ENCODE measurements at regions not wholly inside any gene's neighbourhood (a gene's known extent, or its start where the extent isn't known, plus 50 kb on each side); places are given as distances from the start of the nearest gene placed in this dataset.
"Not testable (repeated sequence)": the region's sequence is repeated elsewhere in the genome, so short reads cannot be mapped to it uniquely, and the experiment has no call there.

DNA sequence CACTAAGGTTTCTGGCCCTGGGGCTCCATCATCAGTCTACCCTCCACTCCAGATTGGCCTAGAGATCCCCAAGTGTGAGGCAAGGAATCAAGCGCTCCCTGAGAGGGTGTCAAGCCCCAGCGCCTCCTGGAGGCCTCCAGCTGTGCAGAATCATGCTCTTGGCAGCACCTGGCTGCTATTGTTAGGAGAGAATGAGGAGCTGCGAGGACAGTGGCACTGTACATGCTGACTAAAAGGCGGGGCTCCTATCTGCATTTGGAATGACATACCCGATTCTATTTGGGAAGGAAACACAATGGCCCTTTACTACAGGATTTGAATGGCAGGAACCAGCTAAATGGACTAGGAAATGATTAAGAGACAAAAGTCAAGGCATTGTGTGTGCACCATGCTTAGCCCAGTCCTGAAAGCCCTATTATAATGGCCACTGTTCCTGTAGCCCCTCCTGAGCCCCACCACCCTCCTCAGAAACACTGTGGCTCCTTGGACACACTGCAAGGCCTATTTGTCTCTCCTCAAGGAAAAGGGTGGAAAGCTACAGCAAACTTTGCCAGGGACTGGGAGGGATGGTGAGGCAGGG, 106.1 kb downstream of the KBTBD2 start:
- not testable (repeated sequence) for H3K4me3 ChIP-seq; H3K4me1 ChIP-seq (ENCODE audit: insufficient read depth); H3K79me2 ChIP-seq; H3K9me3 ChIP-seq (ENCODE audit: low read depth); H3K27ac ChIP-seq; H4K20me1 ChIP-seq (ENCODE audit: insufficient read depth, poor library complexity, severe bottlenecking); H3K27me3 ChIP-seq; H3K36me3 ChIP-seq (replicated peaks; ENCODE audit: insufficient read depth, low read depth); DNase-seq (ENCODE audit: low spot score); H2AFZ ChIP-seq; H3K4me2 ChIP-seq; H3K9me2 ChIP-seq (replicated peaks; ENCODE audit: insufficient read depth)
- WGBS (ENCODE audit: low lambda C conversion rate, missing lambda C conversion rate): 88% methylated on average over 5 of the region's 5 CpGs

DNA sequence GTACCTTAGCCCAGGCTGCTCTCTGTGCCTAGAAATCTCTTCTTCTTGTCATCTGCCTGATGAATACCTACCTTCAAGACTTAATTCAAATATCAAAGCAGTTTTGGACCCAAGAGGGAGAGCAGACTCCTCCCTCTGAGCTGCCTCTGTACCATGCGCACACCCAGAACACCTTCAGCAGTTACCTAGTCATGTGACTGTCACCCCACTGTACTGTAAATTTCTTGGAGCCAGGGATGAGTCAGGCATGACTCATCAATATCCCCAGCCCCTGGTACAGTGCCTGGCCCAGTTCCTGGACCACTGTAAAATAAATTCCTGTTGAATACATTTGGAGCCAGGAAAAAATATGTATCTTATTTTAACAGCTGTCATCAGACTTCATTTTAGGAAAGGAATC, 111.7 kb downstream of the KBTBD2 start:
- 63% methylated on average over 1 of the region's 1 CpG for WGBS (ENCODE audit: low lambda C conversion rate, missing lambda C conversion rate)

DNA sequence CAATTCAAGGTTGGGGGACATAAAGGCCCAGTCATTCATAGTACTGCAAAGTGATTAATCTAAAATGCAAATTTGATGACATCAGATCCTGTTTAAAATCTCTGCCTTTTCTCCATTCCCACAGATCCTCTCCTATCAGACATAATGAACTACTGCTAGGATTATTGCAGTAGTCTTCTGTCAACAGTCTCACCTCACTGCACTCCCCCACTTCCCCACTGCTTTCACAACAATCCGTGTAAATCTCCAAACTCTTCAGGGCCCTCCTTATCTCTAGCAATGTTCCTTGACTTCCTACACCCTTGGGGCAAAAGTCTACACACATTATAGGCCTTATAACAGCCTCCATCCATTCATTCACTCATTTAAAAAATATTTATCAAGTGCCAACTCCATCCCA, 112.4 kb downstream of the KBTBD2 start:
- Histone ChIP-seq H2AFZ (no peak overlapping the region), H3K4me2 (no peak overlapping the region), H3K27ac (no peak overlapping the region), H4K20me1 (ENCODE audit: insufficient read depth, poor library complexity, severe bottlenecking) (no peaks in the 10 kb centered on the region), H3K9me3 (ENCODE audit: low read depth) (no peaks in the 10 kb centered on the region), H3K4me3 (no peak overlapping the region), H3K9me2 (replicated peaks; ENCODE audit: insufficient read depth) (no peaks in the 10 kb centered on the region), H3K27me3 (no peaks in the 10 kb centered on the region), H3K79me2 (no peaks in the 10 kb centered on the region), H3K4me1 (ENCODE audit: insufficient read depth) (no peaks in the 10 kb centered on the region), H3K36me3 (replicated peaks; ENCODE audit: insufficient read depth, low read depth) (no peaks in the 10 kb centered on the region)
- WGBS (ENCODE audit: low lambda C conversion rate, missing lambda C conversion rate): 56% methylated on average over 1 of the region's 1 CpG
- TF ChIP-seq EZH2phosphoT487 (IDR thresholded peaks at IDR 0.05; ENCODE audit: low read depth, severe bottlenecking, unreplicated experiment): no peak
- TF ChIP-seq EZH2 (IDR thresholded peaks at IDR 0.05; ENCODE audit: borderline replicate concordance): no peak
- TF ChIP-seq, protein P1, sequence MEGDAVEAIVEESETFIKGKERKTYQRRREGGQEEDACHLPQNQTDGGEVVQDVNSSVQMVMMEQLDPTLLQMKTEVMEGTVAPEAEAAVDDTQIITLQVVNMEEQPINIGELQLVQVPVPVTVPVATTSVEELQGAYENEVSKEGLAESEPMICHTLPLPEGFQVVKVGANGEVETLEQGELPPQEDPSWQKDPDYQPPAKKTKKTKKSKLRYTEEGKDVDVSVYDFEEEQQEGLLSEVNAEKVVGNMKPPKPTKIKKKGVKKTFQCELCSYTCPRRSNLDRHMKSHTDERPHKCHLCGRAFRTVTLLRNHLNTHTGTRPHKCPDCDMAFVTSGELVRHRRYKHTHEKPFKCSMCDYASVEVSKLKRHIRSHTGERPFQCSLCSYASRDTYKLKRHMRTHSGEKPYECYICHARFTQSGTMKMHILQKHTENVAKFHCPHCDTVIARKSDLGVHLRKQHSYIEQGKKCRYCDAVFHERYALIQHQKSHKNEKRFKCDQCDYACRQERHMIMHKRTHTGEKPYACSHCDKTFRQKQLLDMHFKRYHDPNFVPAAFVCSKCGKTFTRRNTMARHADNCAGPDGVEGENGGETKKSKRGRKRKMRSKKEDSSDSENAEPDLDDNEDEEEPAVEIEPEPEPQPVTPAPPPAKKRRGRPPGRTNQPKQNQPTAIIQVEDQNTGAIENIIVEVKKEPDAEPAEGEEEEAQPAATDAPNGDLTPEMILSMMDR (IDR thresholded peaks at IDR 0.05; ENCODE audit: poor library complexity): no peak
- DNase-seq (ENCODE audit: low spot score): no peak

More for the DNA sequence above, 111.7 kb downstream of the KBTBD2 start:
- not testable (repeated sequence) for H3K79me2 ChIP-seq; H3K4me3 ChIP-seq; H3K27me3 ChIP-seq; H2AFZ ChIP-seq; H3K4me1 ChIP-seq (ENCODE audit: insufficient read depth); H3K4me2 ChIP-seq; DNase-seq (ENCODE audit: low spot score); H4K20me1 ChIP-seq (ENCODE audit: insufficient read depth, poor library complexity, severe bottlenecking); H3K27ac ChIP-seq; H3K9me3 ChIP-seq (ENCODE audit: low read depth); H3K9me2 ChIP-seq (replicated peaks; ENCODE audit: insufficient read depth); H3K36me3 ChIP-seq (replicated peaks; ENCODE audit: insufficient read depth, low read depth)

DNA sequence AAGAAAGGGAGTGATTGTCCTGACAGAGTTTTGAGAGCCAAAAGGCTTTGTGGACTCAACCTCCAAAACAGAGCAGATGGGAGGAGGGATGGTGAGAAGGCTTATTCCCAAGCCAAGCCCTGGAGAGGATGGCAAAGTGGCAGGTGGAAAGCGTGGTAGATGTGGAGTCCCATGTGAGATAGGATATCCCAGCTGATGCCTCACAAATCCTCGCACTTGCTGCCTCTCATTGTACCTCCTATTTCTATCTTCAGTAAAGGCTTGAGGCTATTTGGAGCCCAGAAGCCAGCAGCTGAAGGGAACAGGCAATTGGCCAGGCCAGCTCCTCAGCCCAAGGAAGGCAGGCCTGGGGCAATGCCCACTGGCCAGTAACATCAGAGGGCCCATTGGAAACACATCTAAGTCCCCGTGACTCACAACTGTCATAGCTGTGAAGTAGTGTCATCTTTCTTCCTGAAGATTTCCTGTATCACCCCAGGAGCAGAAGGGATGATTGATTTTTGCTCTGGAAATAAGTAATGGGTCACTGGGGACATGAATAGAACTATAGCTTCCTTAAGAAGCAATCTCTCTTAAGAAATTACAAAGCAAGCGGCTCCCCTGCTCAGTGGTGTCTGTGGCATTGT, 114.4 kb downstream of the KBTBD2 start:
- not testable (repeated sequence) for H4K20me1 ChIP-seq (ENCODE audit: insufficient read depth, poor library complexity, severe bottlenecking); H2AFZ ChIP-seq; H3K4me1 ChIP-seq (ENCODE audit: insufficient read depth); H3K79me2 ChIP-seq; H3K4me2 ChIP-seq; H3K9me3 ChIP-seq (ENCODE audit: low read depth); H3K27ac ChIP-seq; H3K36me3 ChIP-seq (replicated peaks; ENCODE audit: insufficient read depth, low read depth); H3K4me3 ChIP-seq; H3K27me3 ChIP-seq; DNase-seq (ENCODE audit: low spot score); H3K9me2 ChIP-seq (replicated peaks; ENCODE audit: insufficient read depth)
- WGBS (ENCODE audit: low lambda C conversion rate, missing lambda C conversion rate): 96% methylated on average over 4 of the region's 4 CpGs

DNA sequence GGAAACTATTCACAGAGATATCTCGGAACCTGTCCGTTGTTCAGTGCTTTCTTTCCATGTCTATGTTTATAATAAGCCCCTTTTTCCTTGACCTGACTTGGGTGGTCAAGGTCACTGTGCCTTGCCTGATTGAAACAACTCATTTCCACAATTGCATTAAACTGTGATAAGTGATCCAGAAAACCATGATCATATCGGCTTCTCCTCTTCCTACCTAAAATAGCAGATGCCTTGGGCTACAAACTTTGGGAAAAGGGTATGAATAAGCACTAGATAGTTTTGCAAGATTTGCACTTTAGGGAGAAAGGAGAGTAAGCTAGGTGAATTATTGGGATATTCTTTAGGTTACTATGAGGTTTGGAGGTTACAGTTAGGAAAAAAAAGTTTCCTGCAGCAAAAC, 115.2 kb downstream of the KBTBD2 start:
- H3K4me3 ChIP-seq; H3K36me3 ChIP-seq (replicated peaks; ENCODE audit: insufficient read depth, low read depth); H2AFZ ChIP-seq; H3K27me3 ChIP-seq; H3K4me1 ChIP-seq (ENCODE audit: insufficient read depth); H3K9me3 ChIP-seq (ENCODE audit: low read depth); H3K4me2 ChIP-seq; H3K9me2 ChIP-seq (replicated peaks; ENCODE audit: insufficient read depth); H3K27ac ChIP-seq; H4K20me1 ChIP-seq (ENCODE audit: insufficient read depth, poor library complexity, severe bottlenecking); H3K79me2 ChIP-seq; DNase-seq (ENCODE audit: low spot score): not testable (repeated sequence)
- WGBS (ENCODE audit: low lambda C conversion rate, missing lambda C conversion rate): 94% methylated on average over 3 of the region's 3 CpGs

DNA sequence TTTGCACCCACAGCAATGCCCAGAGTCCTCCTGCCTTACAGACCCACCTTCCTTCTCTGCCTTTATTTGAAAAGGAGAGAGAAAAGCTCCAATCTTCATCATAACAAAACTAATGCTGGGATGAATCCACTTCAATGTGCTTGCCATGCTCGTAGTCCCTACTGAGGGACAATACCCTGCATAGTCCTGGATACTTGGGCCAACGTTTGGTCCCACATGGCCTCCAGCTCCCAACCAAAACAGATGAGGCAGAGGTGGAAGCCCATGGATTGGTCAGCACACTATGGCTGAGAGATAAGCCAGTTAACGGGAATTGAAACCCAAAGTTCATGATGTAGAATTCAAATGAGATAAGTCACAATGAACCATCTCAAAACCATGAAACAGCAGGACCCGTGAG, 115.8 kb downstream of the KBTBD2 start:
- not testable (repeated sequence) for H3K4me1 ChIP-seq (ENCODE audit: insufficient read depth); H3K27me3 ChIP-seq; H4K20me1 ChIP-seq (ENCODE audit: insufficient read depth, poor library complexity, severe bottlenecking); H2AFZ ChIP-seq; H3K4me2 ChIP-seq; H3K9me2 ChIP-seq (replicated peaks; ENCODE audit: insufficient read depth); H3K9me3 ChIP-seq (ENCODE audit: low read depth); H3K79me2 ChIP-seq; H3K36me3 ChIP-seq (replicated peaks; ENCODE audit: insufficient read depth, low read depth); DNase-seq (ENCODE audit: low spot score); H3K4me3 ChIP-seq; H3K27ac ChIP-seq
- 64% methylated on average over 3 of the region's 4 CpGs for WGBS (ENCODE audit: low lambda C conversion rate, missing lambda C conversion rate)

Measured in hepatocyte (in vitro differentiated cells).